ENCODE measurements at regions not wholly inside any gene's neighbourhood (a gene's known extent, or its start where the extent isn't known, plus 50 kb on each side); places are given as distances from the start of the nearest gene placed in this dataset.

GRCh38 chr10:117619223-117619622 is 76.7 kb downstream of the EMX2 start:
- TF ChIP-seq POLR2A (IDR thresholded peaks at IDR 0.05) (no peak), CTCF (IDR thresholded peaks at IDR 0.05) (no peak)
